Nephron (organoid): ENCODE measurements at regions not wholly inside any gene's neighbourhood (a gene's known extent, or its start where the extent isn't known, plus 50 kb on each side); places are given as distances from the start of the nearest gene placed in this dataset.

ENCODE experiments used
- H3K27ac Mint-ChIP-seq, 3 experiments: 2 replicates each; pipeline ENCODE4 v1.8.0; 2020; ENCODE audit warnings: mixed read lengths in 3 of 3, mild to moderate bottlenecking in 2 of 3, moderate library complexity in 1 of 3
- H3K27me3 Mint-ChIP-seq: 2 replicates; pipeline ENCODE4 v1.8.0; 2021; ENCODE audit warnings: low read depth, mild to moderate bottlenecking, moderate library complexity, mixed read lengths
- H3K36me3 Mint-ChIP-seq: 2 replicates; pipeline ENCODE4 v1.8.0; 2020; ENCODE audit warnings: low read depth, mixed read lengths
- H3K4me1 Mint-ChIP-seq: 2 replicates; pipeline ENCODE4 v1.8.0; 2020; ENCODE audit warnings: mixed read lengths
- H3K4me3 Mint-ChIP-seq, 3 experiments: 2 replicates each; pipeline ENCODE4 v1.8.0; 2020; ENCODE audit warnings: mild to moderate bottlenecking in 3 of 3, mixed read lengths in 3 of 3, moderate library complexity in 2 of 3
- H3K9me3 Mint-ChIP-seq: 2 replicates; pipeline ENCODE4 v1.8.0; 2020; ENCODE audit warnings: mixed read lengths
- CTCF ChIP-seq, 3 experiments: fragments of 200-600 bp; sonication (generic); IDR thresholded peaks; one replicate each; pipeline ENCODE4 v1.5.0; 2021; ENCODE audit warnings: antibody characterized with exemption in 3 of 3; ENCODE audit not compliant: unreplicated experiment in 3 of 3

- H3K9me3 Mint-ChIP-seq = no peaks in the 10 kb centered on the region
Observed at GRCh38 chr6:56368491-56368890, 121.1 kb upstream of the COL21A1 start.

GRCh38 chr6:56366141-56366852 lies 118.9 kb upstream of the COL21A1 start:
- Mint-ChIP-seq H3K27ac (peak overlapping the region; percentile 91 to 98 (median 95)), H3K27me3 (peaks cover 4% of the 10 kb centered on the region), H3K4me1 (peaks cover 69% of the 10 kb centered on the region), H3K36me3 (no peaks in the 10 kb centered on the region), H3K4me3 (peak overlapping the region in 2 of 3 experiments; percentile 37 to 39), H3K9me3 (no peaks in the 10 kb centered on the region)
- no peak for TF ChIP-seq CTCF (IDR thresholded peaks at IDR 0.05; ENCODE audit: unreplicated experiment in 3 of 3)

More at GRCh38 chr6:56368491-56368890, 121.1 kb upstream of the COL21A1 start:
- H3K36me3 Mint-ChIP-seq = no peaks in the 10 kb centered on the region
- no peak overlapping the region for H3K4me3 Mint-ChIP-seq
- peak overlapping the region; percentile 11 to 69 (median 62) for H3K27ac Mint-ChIP-seq
- H3K4me1 Mint-ChIP-seq = peaks cover 74% of the 10 kb centered on the region
- H3K27me3 Mint-ChIP-seq = no peaks in the 10 kb centered on the region
- no peak for TF ChIP-seq CTCF (IDR thresholded peaks at IDR 0.05; ENCODE audit: unreplicated experiment in 3 of 3)

- H3K4me3 Mint-ChIP-seq = no peak overlapping the region
- peaks cover 57% of the 10 kb centered on the region for H3K4me1 Mint-ChIP-seq
- peaks cover 4% of the 10 kb centered on the region for H3K27me3 Mint-ChIP-seq
- H3K27ac Mint-ChIP-seq = peak overlapping the region; percentile 39 to 98 (median 95)
- no peak for TF ChIP-seq CTCF (IDR thresholded peaks at IDR 0.05; ENCODE audit: unreplicated experiment in 3 of 3)
- no peaks in the 10 kb centered on the region for H3K9me3 Mint-ChIP-seq
- no peaks in the 10 kb centered on the region for H3K36me3 Mint-ChIP-seq
Observed at GRCh38 chr6:56364827-56365339, 117.5 kb upstream of the COL21A1 start.

- peak overlapping the region; percentile 39 to 98 (median 95) for H3K27ac Mint-ChIP-seq
- peaks cover 57% of the 10 kb centered on the region for H3K4me1 Mint-ChIP-seq
- no peaks in the 10 kb centered on the region for H3K9me3 Mint-ChIP-seq
- no peaks in the 10 kb centered on the region for H3K36me3 Mint-ChIP-seq
- no peak overlapping the region for H3K4me3 Mint-ChIP-seq
- TF ChIP-seq CTCF (IDR thresholded peaks at IDR 0.05; ENCODE audit: unreplicated experiment in 3 of 3) = no peak
- H3K27me3 Mint-ChIP-seq = peaks cover 4% of the 10 kb centered on the region
Observed at GRCh38 chr6:56364431-56364826, 117.0 kb upstream of the COL21A1 start.

GRCh38 chr6:56363796-56364430 lies 116.5 kb upstream of the COL21A1 start:
- Mint-ChIP-seq H3K27me3 (peaks cover 4% of the 10 kb centered on the region), H3K9me3 (no peaks in the 10 kb centered on the region), H3K4me1 (peaks cover 60% of the 10 kb centered on the region), H3K27ac (peak overlapping the region in 1 of 3 experiments; percentile 98), H3K4me3 (no peak overlapping the region), H3K36me3 (no peaks in the 10 kb centered on the region)
- no peak for TF ChIP-seq CTCF (IDR thresholded peaks at IDR 0.05; ENCODE audit: unreplicated experiment in 3 of 3)
